ENCODE measurements at regions not wholly inside any gene's neighbourhood (a gene's known extent, or its start where the extent isn't known, plus 50 kb on each side); places are given as distances from the start of the nearest gene placed in this dataset.

DNA sequence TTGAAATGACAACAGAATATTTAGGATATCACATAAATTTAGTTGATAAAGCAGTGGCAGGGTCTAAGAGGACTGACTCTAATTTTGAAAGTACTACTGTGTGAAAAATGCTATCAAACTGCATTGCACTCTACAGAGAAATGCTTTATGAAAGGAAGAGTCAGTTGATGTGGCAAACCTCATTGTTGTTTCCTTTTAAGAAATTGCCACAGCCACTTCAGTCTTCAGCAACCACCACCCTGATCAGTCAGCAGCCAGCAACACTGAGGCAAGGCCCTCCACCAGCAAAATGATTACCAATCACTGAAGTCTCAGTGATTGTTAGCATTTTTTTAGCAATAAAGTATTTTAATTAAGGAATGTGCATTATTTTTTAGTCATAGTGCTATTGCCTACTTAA, 488.7 kb upstream of the SLC39A10 start:
- ChIA-PET CTCF (no interaction called here), POLR2A (no interaction called here)
- no peak for DNase-seq (ENCODE audit: low read depth, low spot score)
- TF ChIP-seq, protein P1, sequence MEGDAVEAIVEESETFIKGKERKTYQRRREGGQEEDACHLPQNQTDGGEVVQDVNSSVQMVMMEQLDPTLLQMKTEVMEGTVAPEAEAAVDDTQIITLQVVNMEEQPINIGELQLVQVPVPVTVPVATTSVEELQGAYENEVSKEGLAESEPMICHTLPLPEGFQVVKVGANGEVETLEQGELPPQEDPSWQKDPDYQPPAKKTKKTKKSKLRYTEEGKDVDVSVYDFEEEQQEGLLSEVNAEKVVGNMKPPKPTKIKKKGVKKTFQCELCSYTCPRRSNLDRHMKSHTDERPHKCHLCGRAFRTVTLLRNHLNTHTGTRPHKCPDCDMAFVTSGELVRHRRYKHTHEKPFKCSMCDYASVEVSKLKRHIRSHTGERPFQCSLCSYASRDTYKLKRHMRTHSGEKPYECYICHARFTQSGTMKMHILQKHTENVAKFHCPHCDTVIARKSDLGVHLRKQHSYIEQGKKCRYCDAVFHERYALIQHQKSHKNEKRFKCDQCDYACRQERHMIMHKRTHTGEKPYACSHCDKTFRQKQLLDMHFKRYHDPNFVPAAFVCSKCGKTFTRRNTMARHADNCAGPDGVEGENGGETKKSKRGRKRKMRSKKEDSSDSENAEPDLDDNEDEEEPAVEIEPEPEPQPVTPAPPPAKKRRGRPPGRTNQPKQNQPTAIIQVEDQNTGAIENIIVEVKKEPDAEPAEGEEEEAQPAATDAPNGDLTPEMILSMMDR (IDR thresholded peaks at IDR 0.05; ENCODE audit: insufficient read depth, low read length, missing control alignments): no peak
- H3K4me3 ChIP-seq (ENCODE audit: low read depth, low read length): no peak overlapping the region

- H3K4me3 ChIP-seq (ENCODE audit: low read depth, low read length): no peak overlapping the region
- POLR2A ChIA-PET: no interaction called here
- no peak for DNase-seq (ENCODE audit: low read depth, low spot score)
- CTCF ChIA-PET: no interaction called here
- TF ChIP-seq, protein P1 (IDR thresholded peaks at IDR 0.05; ENCODE audit: insufficient read depth, low read length, missing control alignments): no peak
These were observed 492.1 kb upstream of the SLC39A10 start for GRCh38 chr2:195164930-195165329.

DNA sequence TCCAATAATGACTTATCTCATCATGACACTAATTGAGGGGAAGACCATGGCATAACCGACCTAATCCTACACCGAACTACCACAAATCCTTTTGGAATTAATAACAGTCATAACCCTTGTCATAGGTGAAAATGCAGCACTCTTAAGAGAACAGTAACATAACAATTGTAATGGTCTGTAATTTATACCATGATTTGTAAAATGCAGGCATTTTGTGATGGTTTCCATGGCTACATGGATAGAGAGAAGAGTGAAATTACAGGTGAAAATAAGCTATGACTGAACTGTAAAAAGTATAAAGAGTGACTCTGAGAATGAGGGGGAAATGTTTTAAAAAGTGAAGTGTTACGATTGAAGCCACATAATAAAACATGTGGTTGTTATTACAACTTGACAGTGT, 494.1 kb upstream of the SLC39A10 start:
- no peak overlapping the region for H3K4me3 ChIP-seq (ENCODE audit: low read depth, low read length)
- TF ChIP-seq, protein P1 (IDR thresholded peaks at IDR 0.05; ENCODE audit: insufficient read depth, low read length, missing control alignments): no peak
- POLR2A ChIA-PET: no interaction called here
- CTCF ChIA-PET: no interaction called here
- DNase-seq (ENCODE audit: low read depth, low spot score): no peak

GRCh38 chr2:195162194-195162593, 494.8 kb upstream of the SLC39A10 start:
- DNase-seq (ENCODE audit: low read depth, low spot score): no peak
- ChIA-PET CTCF (no interaction called here), POLR2A (no interaction called here)
- TF ChIP-seq, protein P1 (IDR thresholded peaks at IDR 0.05; ENCODE audit: insufficient read depth, low read length, missing control alignments): no peak
- H3K4me3 ChIP-seq (ENCODE audit: low read depth, low read length): no peak overlapping the region

DNA sequence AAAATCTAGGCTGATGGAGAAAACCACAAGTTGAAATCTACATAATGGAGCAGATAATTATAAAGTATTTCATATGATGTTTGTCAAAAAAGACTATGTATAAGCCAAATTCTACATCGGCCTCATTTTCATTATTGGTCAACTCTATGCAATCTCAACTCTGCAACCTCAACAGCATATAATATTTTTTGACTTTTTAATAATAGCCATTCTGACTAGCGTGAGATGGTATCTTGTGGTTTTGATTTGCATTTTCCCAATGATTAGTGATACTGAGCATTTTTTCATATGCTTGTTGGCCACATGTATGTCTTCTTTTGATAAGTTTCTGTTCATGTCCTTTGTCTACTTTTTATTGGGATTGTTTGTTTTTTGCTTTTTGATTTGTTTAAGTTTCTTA, 496.1 kb upstream of the SLC39A10 start:
- no peak for DNase-seq (ENCODE audit: low read depth, low spot score)
- CTCF ChIA-PET: no interaction called here
- POLR2A ChIA-PET: no interaction called here
- TF ChIP-seq, protein P1 (IDR thresholded peaks at IDR 0.05; ENCODE audit: insufficient read depth, low read length, missing control alignments): no peak
- no peak overlapping the region for H3K4me3 ChIP-seq (ENCODE audit: low read depth, low read length)

- ChIA-PET CTCF (no interaction called here), POLR2A (no interaction called here)
- no peak overlapping the region for H3K4me3 ChIP-seq (ENCODE audit: low read depth, low read length)
- TF ChIP-seq, protein P1 (IDR thresholded peaks at IDR 0.05; ENCODE audit: insufficient read depth, low read length, missing control alignments): no peak
- DNase-seq (ENCODE audit: low read depth, low spot score): no peak
These were observed 505.3 kb upstream of the SLC39A10 start for GRCh38 chr2:195151711-195152110.

All from AG04449 (cell line).